ENCODE measurements at regions not wholly inside any gene's neighbourhood (a gene's known extent, or its start where the extent isn't known, plus 50 kb on each side); places are given as distances from the start of the nearest gene placed in this dataset.
"Not testable (repeated sequence)": the region's sequence is repeated elsewhere in the genome, so short reads cannot be mapped to it uniquely, and the experiment has no call there.

- DNase-seq = no peak
- no peaks in the 10 kb centered on the region for H3K36me3 ChIP-seq (ENCODE audit: insufficient read depth in 1 of 2, low read depth in 1 of 2)
Observed at GRCh38 chr14:106729551-106729950, 1203.2 kb downstream of the TMEM121 start.

GRCh38 chr14:106733771-106734170 lies 1207.4 kb downstream of the TMEM121 start:
- no peak for TF ChIP-seq CTCF (IDR thresholded peaks at IDR 0.05)

More at GRCh38 chr14:106729551-106729950, 1203.2 kb downstream of the TMEM121 start:
- Histone ChIP-seq H3K27me3 (ENCODE audit: insufficient read depth in 3 of 3, low read length in 2 of 3) (no peaks in the 10 kb centered on the region), H3K9me3 (no peaks in the 10 kb centered on the region), H3K4me1 (no peaks in the 10 kb centered on the region), H3K27ac (no peak overlapping the region), H3K4me3 (no peak overlapping the region)
- ATAC-seq = no peak
- intact Hi-C loops (cut with DNase I) = no loop called here
- WGBS, 3 donors = 24 to 37% methylated on average over 2 of the region's 2 CpGs; no CpG with 5 or more reads in 1 of the 3 donors
- TF ChIP-seq CTCF (IDR thresholded peaks at IDR 0.05) = no peak

GRCh38 chr14:106737021-106737420 lies 1210.6 kb downstream of the TMEM121 start:
- Histone ChIP-seq H3K4me1 (no peaks in the 10 kb centered on the region), H3K9me3 (no peaks in the 10 kb centered on the region), H3K27ac (no peak overlapping the region), H3K4me3 (no peak overlapping the region), H3K36me3 (ENCODE audit: insufficient read depth in 1 of 2, low read depth in 1 of 2) (no peaks in the 10 kb centered on the region), H3K27me3 (ENCODE audit: insufficient read depth in 3 of 3, low read length in 2 of 3) (no peaks in the 10 kb centered on the region)
- TF ChIP-seq CTCF (IDR thresholded peaks at IDR 0.05) = no peak
- 58 to 59% methylated on average over 8 to 9 of the region's 9 CpGs; no CpG with 5 or more reads in 1 of the 3 donors for WGBS, 3 donors
- intact Hi-C loops (cut with DNase I) = no loop called here
- ATAC-seq (no peak), DNase-seq (no peak)

More at GRCh38 chr14:106733771-106734170, 1207.4 kb downstream of the TMEM121 start:
- no peak for ATAC-seq
- no peaks in the 10 kb centered on the region for H3K27me3 ChIP-seq (ENCODE audit: insufficient read depth in 3 of 3, low read length in 2 of 3)
- no peak for DNase-seq
- H3K4me3 ChIP-seq = no peak overlapping the region
- H3K4me1 ChIP-seq = no peaks in the 10 kb centered on the region
- intact Hi-C loops (cut with DNase I) = no loop called here
- H3K27ac ChIP-seq = no peak overlapping the region
- no peaks in the 10 kb centered on the region for H3K9me3 ChIP-seq
- H3K36me3 ChIP-seq (ENCODE audit: insufficient read depth in 1 of 2, low read depth in 1 of 2) = no peaks in the 10 kb centered on the region
- WGBS, 3 donors = 49 to 55% methylated on average over 2 of the region's 2 CpGs; no CpG with 5 or more reads in 1 of the 3 donors

GRCh38 chr14:106738075-106738474 lies 1211.7 kb downstream of the TMEM121 start:
- intact Hi-C loops (cut with DNase I) = no loop called here
- DNase-seq (no peak), ATAC-seq (no peak)
- no peaks in the 10 kb centered on the region for H3K9me3 ChIP-seq
- TF ChIP-seq CTCF (IDR thresholded peaks at IDR 0.05) = no peak
- H3K27me3 ChIP-seq (ENCODE audit: insufficient read depth in 3 of 3, low read length in 2 of 3) = no peaks in the 10 kb centered on the region
- no peaks in the 10 kb centered on the region for H3K36me3 ChIP-seq (ENCODE audit: insufficient read depth in 1 of 2, low read depth in 1 of 2)
- no peak overlapping the region for H3K27ac ChIP-seq
- 14 to 22% methylated on average over 1 of the region's 1 CpG; no CpG with 5 or more reads in 1 of the 3 donors for WGBS, 3 donors
- H3K4me3 ChIP-seq = no peak overlapping the region
- no peaks in the 10 kb centered on the region for H3K4me1 ChIP-seq

GRCh38 chr14:106738598-106739258 lies 1212.3 kb downstream of the TMEM121 start:
- H3K4me3 ChIP-seq; H3K27ac ChIP-seq; ATAC-seq; intact Hi-C loops (cut with DNase I); H3K9me3 ChIP-seq; H3K4me1 ChIP-seq; H3K36me3 ChIP-seq (ENCODE audit: insufficient read depth in 1 of 2, low read depth in 1 of 2); H3K27me3 ChIP-seq (ENCODE audit: insufficient read depth in 3 of 3, low read length in 2 of 3); DNase-seq: not testable (repeated sequence)
- WGBS, 3 donors = 62 to 69% methylated on average over 5 to 6 of the region's 9 CpGs; no CpG with 5 or more reads in 1 of the 3 donors

GRCh38 chr14:106741086-106741827 lies 1214.9 kb downstream of the TMEM121 start:
- H3K4me3 ChIP-seq; ATAC-seq; H3K27ac ChIP-seq; H3K36me3 ChIP-seq (ENCODE audit: insufficient read depth in 1 of 2, low read depth in 1 of 2); H3K27me3 ChIP-seq (ENCODE audit: insufficient read depth in 3 of 3, low read length in 2 of 3); intact Hi-C loops (cut with DNase I); H3K9me3 ChIP-seq; H3K4me1 ChIP-seq: not testable (repeated sequence)
- peak in 1 of 2 donors; percentile 10 for DNase-seq
- 45 to 78% (median 46%) methylated on average over 2 to 10 of the region's 16 CpGs for WGBS, 3 donors

GRCh38 chr14:106745016-106745767 lies 1218.8 kb downstream of the TMEM121 start:
- H3K36me3 ChIP-seq (ENCODE audit: insufficient read depth in 1 of 2, low read depth in 1 of 2); H3K4me3 ChIP-seq; ATAC-seq; H3K4me1 ChIP-seq; H3K27ac ChIP-seq; H3K27me3 ChIP-seq (ENCODE audit: insufficient read depth in 3 of 3, low read length in 2 of 3); DNase-seq; intact Hi-C loops (cut with DNase I); H3K9me3 ChIP-seq: not testable (repeated sequence)
- 23 to 55% (median 48%) methylated on average over 12 to 13 of the region's 15 CpGs for WGBS, 3 donors
